K562 (cell line): ENCODE measurements at regions not wholly inside any gene's neighbourhood (a gene's known extent, or its start where the extent isn't known, plus 50 kb on each side); places are given as distances from the start of the nearest gene placed in this dataset.

ENCODE experiments used
- ATAC-seq: fragments of 200-7000 bp; cut with Tn5 transposase; 3 replicates; pipeline ENCODE4 v1.9.1; 2020; ENCODE audit warnings: moderate library complexity
- BruUV-seq: library from RNA; stranded (reverse); fragments of 400-500 nt; replicated peaks from 2 replicates; lab custom pipeline; 2021; lab: Mats Ljungman, UMichigan
- CTCF ChIA-PET: fragments of 300-600 bp; formaldehyde crosslinking; extraction: SDS; loops from one replicate; lab custom pipeline; 2021; ENCODE audit warnings: low intra/inter-chr PET ratio; lab: Yijun Ruan, JAX
- POLR2A ChIA-PET: fragments of 300-600, 350-650 bp; sonication (Branson Sonifier 250); formaldehyde crosslinking; extraction: SDS; loops from one replicate; lab custom pipeline; 2021; ENCODE audit warnings: antibody characterized with exemption, inconsistent platforms; lab: Yijun Ruan, JAX
- DNase-seq, 4 experiments: peaks; one replicate each; pipeline versions ENCODE4 v3.0.0 to v3.0.0-alpha.2; 2011 to 2018; ENCODE audit warnings: low spot score in 3 of 4, mixed read lengths in 3 of 4; ENCODE audit errors: extremely low read depth in 1 of 4
- FAIRE-seq: peaks from 2 replicates; lab custom pipeline; 2011; peaks lifted over from hg19 to GRCh38; lab: Jason Lieb, UNC
- H2AFZ ChIP-seq: 2 replicates; pipeline ENCODE4 v1.6.0; 2011; ENCODE audit warnings: low read depth, low read length, control low read depth, inconsistent platforms
- H3K27ac ChIP-seq: fragments of 200-600 bp; 3 replicates; pipeline ENCODE4 v1.8.0; 2011; ENCODE audit warnings: low read depth, mild to moderate bottlenecking, control low read depth, inconsistent platforms, low read length, moderate library complexity, mixed read lengths; ENCODE audit errors: extremely low read depth
- H3K27me3 ChIP-seq, 2 experiments: fragments of 300-600 bp in 1 of 2; 2 replicates in 1 of 2; 3 replicates in 1 of 2; pipeline versions ENCODE4 v1.6.0 to v1.8.0; 2011; ENCODE audit warnings: inconsistent platforms in 2 of 2, low read length in 2 of 2, mild to moderate bottlenecking in 1 of 2, mixed read lengths in 1 of 2, moderate library complexity in 1 of 2; ENCODE audit not compliant: control insufficient read depth in 2 of 2, insufficient read depth in 2 of 2
- H3K36me3 ChIP-seq: fragments of 300-600 bp; 3 replicates; pipeline ENCODE4 v1.8.0; 2011; ENCODE audit warnings: mild to moderate bottlenecking, low read length, inconsistent platforms; ENCODE audit not compliant: control insufficient read depth, insufficient read depth
- H3K4me1 ChIP-seq, 2 experiments: fragments of 200-600 bp in 1 of 2; replicated peaks in 1 of 2; 2 replicates in 1 of 2; 3 replicates in 1 of 2; pipeline versions ENCODE4 v1.5.1 to v1.8.0; 2011; ENCODE audit warnings: inconsistent platforms in 2 of 2, low read length in 2 of 2, mild to moderate bottlenecking in 1 of 2, mixed read lengths in 1 of 2, moderate library complexity in 1 of 2; ENCODE audit not compliant: control insufficient read depth in 2 of 2, insufficient read depth in 2 of 2
- H3K4me2 ChIP-seq: 2 replicates; pipeline ENCODE4 v1.6.1; 2011; ENCODE audit warnings: low read length, control low read depth, inconsistent platforms, mixed read lengths; ENCODE audit not compliant: insufficient read depth
- H3K4me3 ChIP-seq: fragments of 200-600 bp; sonication (generic), shearing (Covaris generic); 2 replicates; pipeline ENCODE4 v1.5.1; 2016; ENCODE audit warnings: control low read depth, inconsistent platforms
- H3K79me2 ChIP-seq: fragments of 200-600 bp; 3 replicates; pipeline ENCODE4 v1.8.0; 2011; ENCODE audit warnings: low read length, inconsistent platforms; ENCODE audit not compliant: control insufficient read depth, insufficient read depth
- H3K9ac ChIP-seq, 2 experiments: 2 replicates each; pipeline versions ENCODE4 v1.6.0 to v1.6.1; 2011; ENCODE audit warnings: low read depth in 2 of 2, low read length in 2 of 2, control low read depth in 1 of 2, inconsistent platforms in 1 of 2, mild to moderate bottlenecking in 1 of 2, mixed read lengths in 1 of 2; ENCODE audit not compliant: insufficient read depth in 1 of 2
- H3K9me1 ChIP-seq: one replicate; pipeline ENCODE4 v1.6.0; 2011; ENCODE audit warnings: inconsistent platforms, mild to moderate bottlenecking, low read length, moderate library complexity; ENCODE audit not compliant: control insufficient read depth, insufficient read depth
- H3K9me3 ChIP-seq: replicated peaks from 2 replicates; pipeline ENCODE4 v1.5.1; 2011; ENCODE audit warnings: low read depth, low read length, inconsistent platforms; ENCODE audit not compliant: control insufficient read depth, insufficient read depth
- H4K20me1 ChIP-seq: replicated peaks from 2 replicates; pipeline ENCODE4 v1.6.1; 2011; ENCODE audit warnings: low read length, inconsistent platforms, mixed read lengths; ENCODE audit not compliant: control insufficient read depth, insufficient read depth
- BACH1 ChIP-seq: fragments of 200-800 bp; sonication (Bioruptor generic); IDR thresholded peaks from 2 replicates; pipeline ENCODE4 v1.6.1; 2016; ENCODE audit warnings: missing genetic modification characterization, missing compliant biosample characterization
- CCAR2 ChIP-seq: fragments of 200-400 bp; formaldehyde crosslinking; IDR thresholded peaks from 2 replicates; pipeline ENCODE4 v1.6.1; 2017; ENCODE audit warnings: mild to moderate bottlenecking, low read depth, low read length
- DACH1 ChIP-seq: fragments of 450-650 bp; IDR thresholded peaks from 2 replicates; pipeline ENCODE4 v1.6.1; 2018; ENCODE audit not compliant: partially characterized antibody
- ELF4 ChIP-seq: fragments of 450-650 bp; formaldehyde crosslinking; IDR thresholded peaks from 2 replicates; pipeline ENCODE4 v1.4.0; 2022; ENCODE audit warnings: missing genetic modification characterization
- LEF1 ChIP-seq: fragments of 450-650 bp; IDR thresholded peaks from 2 replicates; pipeline ENCODE4 v1.6.1; 2016; ENCODE audit warnings: mild to moderate bottlenecking
- NFATC3 ChIP-seq: fragments of 450-650 bp; IDR thresholded peaks from 2 replicates; pipeline ENCODE4 v1.6.1; 2017; ENCODE audit warnings: mild to moderate bottlenecking
- PYGO2 ChIP-seq: fragments of 450-650 bp; IDR thresholded peaks from 2 replicates; pipeline ENCODE4 v1.6.1; 2016; ENCODE audit warnings: mild to moderate bottlenecking, missing genetic modification characterization, moderate library complexity, missing compliant biosample characterization
- SIN3A ChIP-seq, 2 experiments: fragments of 150-350 bp in 1 of 2; IDR thresholded peaks; 2 replicates each; pipeline ENCODE4 v1.6.1; 2011 to 2016; ENCODE audit warnings: borderline replicate concordance in 2 of 2, low read depth in 2 of 2, low read length in 2 of 2, mild to moderate bottlenecking in 2 of 2, moderate library complexity in 2 of 2; ENCODE audit not compliant: control insufficient read depth in 1 of 2
- WGBS: fragments of 100-300 bp; shearing (Covaris generic); methylation state at CpG from one replicate; pipeline ENCODE4 v1.1.6; 2016; ENCODE audit warnings: low coverage, mixed read lengths; ENCODE audit not compliant: insufficient coverage; ENCODE audit errors: missing lambda C conversion rate; 5-methylcytosine and 5-hydroxymethylcytosine counted together
- in situ Hi-C: fragments of 300-500 bp; cut with MboI; formaldehyde crosslinking; loops from 4 replicates; pipeline ENCODE4 v1.15.0; 2018; ENCODE audit warnings: inconsistent platforms, mixed read lengths
- intact Hi-C: fragments of 100-400 bp; cut with micrococcal nuclease; formaldehyde crosslinking; loops from 2 replicates; pipeline ENCODE4 v1.14.2; 2022
- TF ChIP-seq, protein P1 (sequence below): fragments of 200-800 bp; sonication (Bioruptor generic); IDR thresholded peaks from 2 replicates; pipeline ENCODE4 v1.6.1; 2017; ENCODE audit warnings: missing genetic modification characterization, missing compliant biosample characterization

DNA sequence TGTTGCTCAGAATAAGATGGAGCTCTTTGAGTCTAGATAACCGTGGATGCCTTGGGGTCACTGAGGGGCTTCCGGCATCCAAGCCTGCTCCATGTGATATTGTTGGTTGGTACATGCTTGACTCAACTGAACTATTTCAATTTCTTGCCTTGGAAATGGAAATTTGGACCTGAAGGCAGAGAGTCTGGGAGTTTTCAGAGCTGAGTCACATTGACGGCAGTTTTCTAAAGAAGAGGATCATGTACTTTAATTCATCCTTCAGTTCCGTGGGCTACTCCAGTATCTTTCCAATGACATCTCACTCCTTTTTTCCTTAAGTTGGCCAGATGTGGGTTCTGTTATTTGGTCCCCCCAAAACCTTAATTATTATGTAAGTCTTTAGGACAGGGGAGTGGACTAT, 100.5 kb downstream of the MFAP3L start:
- Histone ChIP-seq H3K36me3 (no peaks in the 10 kb centered on the region), H3K4me3 (no peak overlapping the region), H3K9me1 (no peaks in the 10 kb centered on the region), H3K4me1 (no peaks in the 10 kb centered on the region), H4K20me1 (no peaks in the 10 kb centered on the region), H3K27ac (no peak overlapping the region), H3K27me3 (peaks cover 3 to 10% of the 10 kb centered on the region in 2 experiments; a peak in 3 of 5 replicates), H2AFZ (no peak overlapping the region), H3K79me2 (no peaks in the 10 kb centered on the region), H3K4me2 (no peak overlapping the region), H3K9ac (no peak overlapping the region), H3K9me3 (no peaks in the 10 kb centered on the region)
- CTCF ChIA-PET = no interaction called here
- no peak for DNase-seq
- in situ Hi-C loops = no loop called here
- intact Hi-C loops = no loop called here
- ATAC-seq = no peak
- POLR2A ChIA-PET = interaction anchor here (1.2 to 1.5 kb wide), 2 partner anchors 9 to 11 kb away, joined by 3 read pairs; no protein-coding TSS in a partner anchor
- BruUV-seq = no TSS peak
- 0% methylated on average over 4 of the region's 4 CpGs for WGBS
- TF ChIP-seq PYGO2 (tag) (no peak), ELF4 (CRISPR knock-in tag) (no peak), DACH1 (no peak), NFATC3 (no peak), CCAR2 (no peak), LEF1 (no peak), SIN3A (IDR thresholded peaks at IDR 0.05; ENCODE audit: borderline replicate concordance in 2 of 2, control insufficient read depth in 1 of 2, low read depth in 2 of 2, low read length in 2 of 2) (no peak), BACH1 (no peak)
- TF ChIP-seq, protein P1, sequence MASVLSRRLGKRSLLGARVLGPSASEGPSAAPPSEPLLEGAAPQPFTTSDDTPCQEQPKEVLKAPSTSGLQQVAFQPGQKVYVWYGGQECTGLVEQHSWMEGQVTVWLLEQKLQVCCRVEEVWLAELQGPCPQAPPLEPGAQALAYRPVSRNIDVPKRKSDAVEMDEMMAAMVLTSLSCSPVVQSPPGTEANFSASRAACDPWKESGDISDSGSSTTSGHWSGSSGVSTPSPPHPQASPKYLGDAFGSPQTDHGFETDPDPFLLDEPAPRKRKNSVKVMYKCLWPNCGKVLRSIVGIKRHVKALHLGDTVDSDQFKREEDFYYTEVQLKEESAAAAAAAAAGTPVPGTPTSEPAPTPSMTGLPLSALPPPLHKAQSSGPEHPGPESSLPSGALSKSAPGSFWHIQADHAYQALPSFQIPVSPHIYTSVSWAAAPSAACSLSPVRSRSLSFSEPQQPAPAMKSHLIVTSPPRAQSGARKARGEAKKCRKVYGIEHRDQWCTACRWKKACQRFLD (CRISPR knock-in tag) = no peak
- no peak for FAIRE-seq
